IMR-90 (cell line): ENCODE measurements at regions not wholly inside any gene's neighbourhood (a gene's known extent, or its start where the extent isn't known, plus 50 kb on each side); places are given as distances from the start of the nearest gene placed in this dataset.

Experiments
- ATAC-seq: fragments of 200-7000 bp; cut with Tn5 transposase; 2 replicates; pipeline ENCODE4 v1.9.1; 2020; ENCODE audit warnings: low read depth, mild to moderate bottlenecking, moderate library complexity
- BruUV-seq: library from RNA; stranded (reverse); fragments of 400-500 nt; replicated peaks from 2 replicates; lab custom pipeline; 2021; lab: Mats Ljungman, UMichigan
- CTCF ChIA-PET: fragments of 300-600 bp; formaldehyde crosslinking; extraction: SDS; loops from one replicate; lab custom pipeline; 2021; ENCODE audit warnings: antibody characterized with exemption; lab: Yijun Ruan, JAX
- POLR2A ChIA-PET: fragments of 300-600 bp; sonication (Branson Sonifier 250); formaldehyde crosslinking; loops from one replicate; lab custom pipeline; 2022; ENCODE audit warnings: antibody characterized with exemption; ENCODE audit not compliant: unreplicated experiment; lab: Charles Lee
- DNase-seq: peaks from one replicate; pipeline ENCODE4 v3.0.0; 2013
- H2AFZ ChIP-seq: replicated peaks from 2 replicates; pipeline ENCODE3; 2013; ENCODE audit warnings: low read length, mild to moderate bottlenecking; ENCODE audit not compliant: poor library complexity
- H2AK5ac ChIP-seq: 2 replicates; pipeline ENCODE4 v1.6.1; 2013; ENCODE audit warnings: low read depth, low read length, inconsistent platforms
- H2AK9ac ChIP-seq: replicated peaks from 2 replicates; pipeline ENCODE3; 2013; ENCODE audit warnings: mild to moderate bottlenecking, low read depth, low read length, moderate library complexity; ENCODE audit not compliant: poor library complexity
- H2BK120ac ChIP-seq: 2 replicates; pipeline ENCODE4 v1.6.1; 2013; ENCODE audit warnings: low read depth, low read length, inconsistent platforms
- H2BK15ac ChIP-seq: 3 replicates; pipeline ENCODE4 v1.6.1; 2013; ENCODE audit warnings: low read depth, low read length, inconsistent platforms
- H2BK20ac ChIP-seq: 2 replicates; pipeline ENCODE4 v1.6.1; 2013; ENCODE audit warnings: low read depth, mild to moderate bottlenecking, inconsistent platforms, low read length, moderate library complexity
- H2BK5ac ChIP-seq: 2 replicates; pipeline ENCODE4 v1.6.1; 2013; ENCODE audit warnings: mild to moderate bottlenecking, low read depth, low read length, inconsistent platforms; ENCODE audit not compliant: poor library complexity, severe bottlenecking
- H3K14ac ChIP-seq: replicated peaks from 2 replicates; pipeline ENCODE4 v1.6.1; 2013; ENCODE audit warnings: low read depth, low read length, inconsistent platforms
- H3K18ac ChIP-seq: 2 replicates; pipeline ENCODE4 v1.6.1; 2013; ENCODE audit warnings: low read depth, low read length, control low read depth
- H3K23ac ChIP-seq: 2 replicates; pipeline ENCODE4 v1.6.1; 2013; ENCODE audit warnings: low read depth, low read length, inconsistent platforms
- H3K27ac ChIP-seq: 2 replicates; pipeline ENCODE4 v1.5.1; 2013; ENCODE audit warnings: mild to moderate bottlenecking, control low read depth, low read length; ENCODE audit not compliant: insufficient read depth
- H3K27me3 ChIP-seq: 2 replicates; pipeline ENCODE4 v1.6.1; 2013; ENCODE audit warnings: low read length; ENCODE audit not compliant: control insufficient read depth, insufficient read depth
- H3K36me3 ChIP-seq: 2 replicates; pipeline ENCODE4 v1.6.1; 2013; ENCODE audit warnings: low read length, mixed read lengths; ENCODE audit not compliant: control insufficient read depth, insufficient read depth
- H3K4ac ChIP-seq: 2 replicates; pipeline ENCODE4 v1.6.1; 2013; ENCODE audit warnings: low read depth, low read length, inconsistent platforms
- H3K4me1 ChIP-seq: 2 replicates; pipeline ENCODE4 v1.6.1; 2013; ENCODE audit warnings: low read length, mixed read lengths; ENCODE audit not compliant: control insufficient read depth, insufficient read depth
- H3K4me2 ChIP-seq: 2 replicates; pipeline ENCODE4 v1.6.1; 2013; ENCODE audit warnings: low read depth, mild to moderate bottlenecking, control low read depth, low read length, moderate library complexity
- H3K4me3 ChIP-seq: 2 replicates; pipeline ENCODE4 v1.5.1; 2013; ENCODE audit warnings: low read depth, mild to moderate bottlenecking, control low read depth, low read length, moderate library complexity; ENCODE audit not compliant: insufficient read depth
- H3K56ac ChIP-seq: 2 replicates; pipeline ENCODE4 v1.6.1; 2013; ENCODE audit warnings: low read length, inconsistent platforms; ENCODE audit not compliant: insufficient read depth; ENCODE audit errors: extremely low read depth
- H3K79me1 ChIP-seq, 2 experiments: 2 replicates each; pipeline ENCODE4 v1.6.1; 2013; ENCODE audit warnings: low read length in 2 of 2, inconsistent platforms in 1 of 2, low read depth in 1 of 2
- H3K9ac ChIP-seq: 2 replicates; pipeline ENCODE4 v1.6.1; 2013; ENCODE audit warnings: low read depth, low read length, control low read depth
- H3K9me1 ChIP-seq: 2 replicates; pipeline ENCODE4 v1.6.1; 2013; ENCODE audit warnings: low read length, inconsistent platforms; ENCODE audit not compliant: insufficient read depth
- H3K9me3 ChIP-seq: 2 replicates; pipeline ENCODE4 v1.6.1; 2013; ENCODE audit warnings: low read length; ENCODE audit not compliant: control insufficient read depth, insufficient read depth
- H4K20me1 ChIP-seq: 2 replicates; pipeline ENCODE4 v1.6.1; 2013; ENCODE audit warnings: low read length, inconsistent platforms; ENCODE audit not compliant: insufficient read depth
- H4K5ac ChIP-seq: 2 replicates; pipeline ENCODE4 v1.6.1; 2013; ENCODE audit warnings: mild to moderate bottlenecking, low read depth, low read length, control low read depth
- H4K8ac ChIP-seq, 2 experiments: 2 replicates each; pipeline ENCODE4 v1.6.1; 2013; ENCODE audit warnings: low read depth in 2 of 2, low read length in 2 of 2, control low read depth in 1 of 2, inconsistent platforms in 1 of 2
- H4K91ac ChIP-seq: 2 replicates; pipeline ENCODE4 v1.6.1; 2013; ENCODE audit warnings: low read depth, low read length, inconsistent platforms; ENCODE audit not compliant: insufficient read depth
- BHLHE40 ChIP-seq: fragments of 150-350 bp; IDR thresholded peaks from 2 replicates; pipeline ENCODE4 v1.6.1; 2016; ENCODE audit warnings: mild to moderate bottlenecking, low read depth, low read length
- FOS ChIP-seq: fragments of 150-350 bp; IDR thresholded peaks from 2 replicates; pipeline ENCODE4 v1.6.1; 2016; ENCODE audit warnings: low read depth, low read length
- MAFK ChIP-seq: IDR thresholded peaks from 2 replicates; pipeline ENCODE4 v1.6.1; 2012; ENCODE audit warnings: low read depth, low read length, improper control_type of control experiment
- NFE2L2 ChIP-seq: fragments of 150-350 bp; IDR thresholded peaks from 2 replicates; pipeline ENCODE4 v1.6.1; 2016; ENCODE audit warnings: low read depth, mild to moderate bottlenecking, low read length
- WGBS, 2 experiments: methylation state at CpG; one replicate each; pipeline versions ENCODE4 v1.1.5 to v1.1.7; 2013; ENCODE audit warnings: missing lambda C conversion rate in 2 of 2; ENCODE audit not compliant: insufficient read length in 1 of 2; ENCODE audit errors: extremely low coverage in 2 of 2; 5-methylcytosine and 5-hydroxymethylcytosine counted together
- dilution Hi-C: fragments of 300-500 bp; cut with HindIII; formaldehyde crosslinking; loops from one replicate; pipeline ENCODE4 v1.14.3; 2018; ENCODE audit warnings: low sequenced_read_pairs; ENCODE audit not compliant: unreplicated experiment
- in situ Hi-C: fragments of 300-500 bp; cut with MboI; formaldehyde crosslinking; loops from 3 replicates; pipeline ENCODE4 v1.14.3; 2019; ENCODE audit warnings: low sequenced_read_pairs, inconsistent platforms, mixed read lengths
- intact Hi-C: fragments of 100-400 bp; cut with micrococcal nuclease; formaldehyde crosslinking; loops from 2 replicates; pipeline ENCODE4 v1.10.0; 2022

DNA sequence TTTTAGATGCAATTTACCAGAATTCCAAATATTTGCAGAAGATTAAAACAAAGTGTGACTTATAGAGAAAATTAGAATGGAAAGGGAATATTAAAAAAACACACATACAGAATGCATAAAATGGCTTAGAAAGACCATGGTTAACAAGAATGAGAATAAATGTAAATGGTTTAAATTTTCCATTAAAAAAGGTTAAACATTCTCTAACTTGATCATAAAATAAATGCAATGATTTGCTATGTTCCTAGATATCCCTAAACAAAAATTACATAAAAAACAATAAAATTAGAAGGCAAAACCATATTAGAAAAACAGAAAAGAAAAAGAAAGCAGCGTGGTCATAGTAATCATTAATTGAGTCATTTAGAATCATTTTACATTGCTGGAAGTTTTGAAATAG lies 152.5 kb downstream of the TMEM38B start:
- H3K4me3 ChIP-seq, result no peak overlapping the region
- no peak overlapping the region for H3K4me2 ChIP-seq
- H3K9me1 ChIP-seq, result no peaks in the 10 kb centered on the region
- no peak overlapping the region for H2AK9ac ChIP-seq
- no peak overlapping the region for H3K4ac ChIP-seq
- dilution Hi-C loops, result no loop called here
- no peak overlapping the region for H2BK20ac ChIP-seq
- ChIA-PET POLR2A (no interaction called here), CTCF (no interaction called here)
- intact Hi-C loops, result loop anchor here (10.0 kb wide), 1 partner anchor 1438 kb away; the partner anchor contains the start of gene RAD23B
- no peak overlapping the region for H4K8ac ChIP-seq
- no peak overlapping the region for H4K5ac ChIP-seq
- no peak overlapping the region for H3K23ac ChIP-seq
- no peaks in the 10 kb centered on the region for H3K27me3 ChIP-seq
- BruUV-seq, result no TSS peak
- ATAC-seq (no peak), DNase-seq (no peak)
- H3K9ac ChIP-seq, result no peak overlapping the region
- H3K79me1 ChIP-seq, result no peaks in the 10 kb centered on the region
- no peak overlapping the region for H3K27ac ChIP-seq
- H3K14ac ChIP-seq, result no peak overlapping the region
- TF ChIP-seq NFE2L2 (no peak), MAFK (no peak), BHLHE40 (no peak), FOS (no peak)
- H2BK15ac ChIP-seq, result no peak overlapping the region
- H2AK5ac ChIP-seq, result no peak overlapping the region
- in situ Hi-C loops, result loop anchor here (25.0 kb wide), 1 partner anchor 1315 kb away; no protein-coding TSS in a partner anchor
- H3K4me1 ChIP-seq, result no peaks in the 10 kb centered on the region
- H2BK120ac ChIP-seq, result no peak overlapping the region
- H2BK5ac ChIP-seq, result no peak overlapping the region
- no peak overlapping the region for H4K91ac ChIP-seq
- H3K9me3 ChIP-seq, result no peaks in the 10 kb centered on the region
- H3K56ac ChIP-seq, result no peak overlapping the region
- no peaks in the 10 kb centered on the region for H4K20me1 ChIP-seq
- no peak overlapping the region for H2AFZ ChIP-seq
- WGBS, 2 experiments, result no CpG with 5 or more reads among the region's 1 CpG
- no peak overlapping the region for H3K18ac ChIP-seq
- H3K36me3 ChIP-seq, result no peaks in the 10 kb centered on the region
